Neutrophil (primary cell): ENCODE measurements at regions not wholly inside any gene's neighbourhood (a gene's known extent, or its start where the extent isn't known, plus 50 kb on each side); places are given as distances from the start of the nearest gene placed in this dataset.

Experiments used
- H3K27ac ChIP-seq: fragments of 200-600 bp; sonication (generic); 2 replicates; pipeline ENCODE4 v1.5.1; 2016; ENCODE audit warnings: mild to moderate bottlenecking, moderate library complexity
- H3K27me3 ChIP-seq: fragments of 200-600 bp; sonication (generic); 2 replicates; pipeline ENCODE4 v1.6.0; 2016; ENCODE audit warnings: mild to moderate bottlenecking
- H3K36me3 ChIP-seq: fragments of 200-600 bp; sonication (generic); 2 replicates; pipeline ENCODE4 v1.5.1; 2017
- H3K4me1 ChIP-seq, 2 experiments: fragments of 200-600 bp in 1 of 2; sonication (generic) in 1 of 2; 1 replicate in 1 of 2; 2 replicates in 1 of 2; pipeline versions ENCODE4 v1.5.1 to v1.6.1; 2013 to 2016; ENCODE audit warnings: low read depth in 1 of 2, low read length in 1 of 2, mild to moderate bottlenecking in 1 of 2, moderate library complexity in 1 of 2; ENCODE audit not compliant: control insufficient read depth in 1 of 2, insufficient read depth in 1 of 2
- H3K4me3 ChIP-seq, 2 experiments: fragments of 200-600 bp in 1 of 2; sonication (generic) in 1 of 2; 1 replicate in 1 of 2; 2 replicates in 1 of 2; pipeline ENCODE4 v1.5.1; 2013 to 2016; ENCODE audit warnings: low read depth in 1 of 2, low read length in 1 of 2, mild to moderate bottlenecking in 1 of 2, moderate library complexity in 1 of 2
- H3K9me3 ChIP-seq: fragments of 200-600 bp; sonication (generic); 2 replicates; pipeline ENCODE4 v1.5.1; 2016
- CTCF ChIP-seq: fragments of 200-600 bp; sonication (generic); IDR thresholded peaks from 2 replicates; pipeline ENCODE4 v1.5.1; 2016; ENCODE audit warnings: antibody characterized with exemption

GRCh38 chr9:92173318-92173717 lies 58.1 kb upstream of the SPTLC1 start:
- no peaks in the 10 kb centered on the region for H3K9me3 ChIP-seq
- H3K4me3 ChIP-seq, result no peak overlapping the region
- no peaks in the 10 kb centered on the region for H3K4me1 ChIP-seq
- H3K27me3 ChIP-seq, result peaks cover 5% of the 10 kb centered on the region
- H3K27ac ChIP-seq, result no peak overlapping the region
- no peaks in the 10 kb centered on the region for H3K36me3 ChIP-seq
- TF ChIP-seq CTCF, result no peak

GRCh38 chr9:92171822-92172221 lies 56.6 kb upstream of the SPTLC1 start:
- no peak for TF ChIP-seq CTCF
- H3K27ac ChIP-seq, result no peak overlapping the region
- peaks cover 5% of the 10 kb centered on the region for H3K27me3 ChIP-seq
- no peaks in the 10 kb centered on the region for H3K9me3 ChIP-seq
- H3K36me3 ChIP-seq, result no peaks in the 10 kb centered on the region
- no peak overlapping the region for H3K4me3 ChIP-seq
- no peaks in the 10 kb centered on the region for H3K4me1 ChIP-seq

- no peaks in the 10 kb centered on the region for H3K4me1 ChIP-seq
- no peak overlapping the region for H3K27ac ChIP-seq
- H3K27me3 ChIP-seq, result peaks cover 5% of the 10 kb centered on the region
- H3K9me3 ChIP-seq, result no peaks in the 10 kb centered on the region
- no peak overlapping the region for H3K4me3 ChIP-seq
- TF ChIP-seq CTCF, result no peak
- H3K36me3 ChIP-seq, result no peaks in the 10 kb centered on the region
Observed at GRCh38 chr9:92171281-92171680, 56.1 kb upstream of the SPTLC1 start.

- H3K4me1 ChIP-seq, result no peaks in the 10 kb centered on the region
- no peak overlapping the region for H3K4me3 ChIP-seq
- TF ChIP-seq CTCF, result no peak
- H3K36me3 ChIP-seq, result no peaks in the 10 kb centered on the region
- no peaks in the 10 kb centered on the region for H3K9me3 ChIP-seq
- H3K27me3 ChIP-seq, result peaks cover 5% of the 10 kb centered on the region
- H3K27ac ChIP-seq, result no peak overlapping the region
Observed at GRCh38 chr9:92170848-92171247, 55.6 kb upstream of the SPTLC1 start.

- Histone ChIP-seq H3K27ac (no peak overlapping the region), H3K4me1 (no peaks in the 10 kb centered on the region), H3K9me3 (no peaks in the 10 kb centered on the region), H3K36me3 (no peaks in the 10 kb centered on the region), H3K4me3 (no peak overlapping the region), H3K27me3 (no peaks in the 10 kb centered on the region)
- TF ChIP-seq CTCF, result no peak
Observed at GRCh38 chr9:92165484-92165883, 50.3 kb upstream of the SPTLC1 start.
